G401 (cell line): ENCODE measurements at regions not wholly inside any gene's neighbourhood (a gene's known extent, or its start where the extent isn't known, plus 50 kb on each side); places are given as distances from the start of the nearest gene placed in this dataset.

Experiments
- DNase-seq: peaks from one replicate; pipeline ENCODE4 v3.0.0-alpha.2; 2015; ENCODE audit warnings: low spot score
- in situ Hi-C: cut with HindIII; loops from 2 replicates; pipeline ENCODE4 v1.10.0; 2016; ENCODE audit warnings: low sequenced_read_pairs, mixed read lengths

DNA sequence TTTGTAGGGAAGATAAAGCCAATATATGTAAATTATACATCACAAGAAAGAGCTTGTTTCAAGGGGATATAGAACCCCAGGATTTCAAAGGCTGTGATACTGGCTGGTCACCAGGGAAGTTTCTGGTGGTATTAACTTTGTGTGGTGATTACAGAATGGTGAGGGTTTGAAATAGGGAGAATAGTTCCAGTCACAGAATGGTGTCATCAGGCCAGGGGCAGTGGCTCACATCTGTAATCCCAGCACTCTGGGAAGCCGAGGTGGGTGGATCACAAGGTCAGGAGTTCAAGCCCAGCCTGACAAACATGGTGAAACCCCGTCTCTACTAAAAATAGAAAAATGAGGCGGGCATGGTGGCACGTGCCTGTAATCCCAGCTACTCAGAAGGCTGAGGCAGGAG is 183.8 kb upstream of the XYLT1 start:
- in situ Hi-C loops: no loop called here
- no peak for DNase-seq

DNA sequence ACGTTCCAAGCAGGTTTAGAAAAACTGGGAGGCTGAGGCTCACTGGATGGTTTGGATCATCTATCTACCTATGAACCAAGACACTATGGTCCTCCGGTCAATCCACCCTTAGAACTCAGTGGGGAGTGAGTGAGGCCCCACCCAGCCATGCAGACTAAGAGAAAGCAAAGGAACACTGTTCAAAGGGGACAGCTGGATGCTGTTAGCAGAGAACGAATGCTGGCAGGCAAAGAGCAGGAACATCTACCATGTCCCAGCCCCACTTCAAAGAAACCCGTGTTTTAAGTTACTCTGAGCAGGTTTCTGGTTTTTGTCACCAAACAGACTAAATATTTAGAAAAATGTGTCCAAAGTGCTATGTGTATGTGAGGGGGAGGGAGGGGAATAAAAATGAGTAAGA is 183.4 kb upstream of the XYLT1 start:
- DNase-seq: no peak
- in situ Hi-C loops: no loop called here

DNA sequence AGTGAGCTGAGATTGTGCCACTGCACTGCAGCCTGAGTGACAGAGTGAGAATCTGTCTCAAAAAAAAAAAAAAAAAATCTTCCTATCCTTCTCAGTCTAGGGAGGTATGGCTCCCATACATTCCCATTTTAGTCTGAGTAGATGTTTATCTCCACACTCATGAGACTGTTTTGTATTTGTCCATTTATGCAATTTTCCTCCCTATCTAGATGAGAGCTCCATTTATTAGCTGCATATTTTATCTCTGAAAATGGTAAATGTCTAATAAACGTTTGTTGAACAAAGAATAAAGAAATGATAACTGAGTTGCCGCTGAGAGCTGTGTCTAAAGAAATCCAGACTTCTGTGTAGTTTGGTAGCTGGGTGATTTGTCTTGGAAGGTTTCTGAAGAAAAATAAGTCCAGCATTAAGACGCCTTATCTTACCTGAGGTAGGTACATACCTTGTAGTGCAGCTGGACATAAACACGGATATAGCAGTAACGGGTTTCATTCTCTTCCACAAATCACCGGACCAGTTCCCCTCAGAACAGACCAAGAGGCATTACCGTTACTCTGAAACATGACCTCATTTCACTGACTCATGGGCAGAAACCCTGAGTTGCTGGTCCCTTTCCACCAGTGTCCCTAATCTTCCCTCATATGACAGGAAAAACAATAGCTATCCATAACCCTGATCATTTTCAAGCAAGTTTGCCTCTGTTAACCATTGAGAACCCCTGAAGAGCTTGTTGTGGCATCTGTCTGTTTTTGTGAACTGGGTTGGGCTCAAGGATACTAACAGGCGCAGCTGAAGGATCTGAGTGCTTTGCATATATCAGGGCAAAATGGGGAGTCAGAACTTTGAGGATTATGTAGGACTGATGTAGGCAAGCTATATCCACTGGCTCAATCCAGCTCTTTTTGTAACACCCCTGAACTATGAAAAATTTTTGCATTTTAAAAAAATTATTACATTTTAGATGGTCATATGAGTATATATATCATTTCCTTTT is 177.4 kb upstream of the XYLT1 start:
- in situ Hi-C loops: no loop called here
- DNase-seq: no peak

GRCh38 chr16:17643935-17644334 is 173.2 kb upstream of the XYLT1 start:
- in situ Hi-C loops: no loop called here

GRCh38 chr16:17641990-17642389 is 171.2 kb upstream of the XYLT1 start:
- in situ Hi-C loops: no loop called here
- no peak for DNase-seq

More at GRCh38 chr16:17643935-17644334, 173.2 kb upstream of the XYLT1 start:
- no peak for DNase-seq

DNA sequence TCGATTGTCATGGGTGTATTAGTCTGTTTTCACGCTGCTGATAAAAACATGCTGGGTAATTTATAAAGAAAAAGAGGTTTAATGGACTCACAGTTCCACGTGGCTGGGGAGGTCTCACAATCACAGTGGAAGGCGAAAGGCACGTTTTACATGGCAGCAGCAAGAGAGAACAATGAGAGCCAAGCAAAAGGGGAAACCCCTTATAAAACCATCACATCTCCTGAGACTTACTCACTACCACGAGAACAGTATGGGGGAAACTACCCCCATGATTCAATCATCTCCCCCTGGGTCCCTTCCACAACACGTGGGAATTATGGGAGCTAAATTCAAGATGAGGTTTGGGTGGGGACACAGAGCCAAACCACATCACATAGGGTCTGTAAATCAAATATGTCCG is 167.4 kb upstream of the XYLT1 start:
- no peak for DNase-seq

DNA sequence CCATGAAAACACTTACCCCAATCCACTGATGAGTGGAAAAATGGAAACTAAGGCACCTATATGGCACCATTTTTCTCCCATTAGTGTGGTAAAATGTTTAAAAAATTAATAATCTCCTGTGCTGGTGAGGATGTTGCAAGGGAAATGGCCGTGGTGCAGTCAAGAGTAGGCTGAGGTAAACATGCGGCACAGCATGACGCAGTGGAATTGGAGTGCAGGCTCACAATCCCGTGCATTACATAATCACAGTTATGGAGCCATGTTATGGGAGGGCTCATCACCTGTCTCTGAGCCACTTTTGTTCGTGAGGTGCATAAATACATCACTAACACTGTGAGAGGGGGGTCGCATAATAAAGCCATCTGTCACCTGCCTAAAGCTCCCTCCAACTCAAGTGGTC is 164.4 kb upstream of the XYLT1 start:
- in situ Hi-C loops: no loop called here
- DNase-seq: no peak

More for the DNA sequence above, 167.4 kb upstream of the XYLT1 start:
- in situ Hi-C loops: no loop called here

GRCh38 chr16:17633181-17633951 is 162.6 kb upstream of the XYLT1 start:
- DNase-seq: no peak
- in situ Hi-C loops: no loop called here

DNA sequence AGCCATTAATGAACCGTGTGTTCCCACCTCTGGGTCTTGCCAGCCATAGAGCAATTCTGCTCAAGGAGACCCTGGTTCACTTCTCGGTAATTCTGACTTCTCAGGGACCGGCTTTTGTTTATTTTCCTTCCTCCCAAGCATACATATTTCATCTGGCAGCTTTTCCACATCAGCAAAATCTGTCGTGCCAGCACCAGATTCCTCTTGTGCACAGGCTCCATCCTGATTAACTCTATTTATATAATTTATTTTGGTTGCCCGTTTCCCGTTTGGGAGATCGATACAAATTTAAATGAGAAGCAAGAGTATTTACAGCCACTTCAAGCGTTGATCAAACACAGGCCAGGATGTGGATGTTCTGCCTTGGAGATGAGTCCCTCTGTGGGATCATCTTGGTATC is 161.9 kb upstream of the XYLT1 start:
- DNase-seq: no peak
- in situ Hi-C loops: no loop called here

DNA sequence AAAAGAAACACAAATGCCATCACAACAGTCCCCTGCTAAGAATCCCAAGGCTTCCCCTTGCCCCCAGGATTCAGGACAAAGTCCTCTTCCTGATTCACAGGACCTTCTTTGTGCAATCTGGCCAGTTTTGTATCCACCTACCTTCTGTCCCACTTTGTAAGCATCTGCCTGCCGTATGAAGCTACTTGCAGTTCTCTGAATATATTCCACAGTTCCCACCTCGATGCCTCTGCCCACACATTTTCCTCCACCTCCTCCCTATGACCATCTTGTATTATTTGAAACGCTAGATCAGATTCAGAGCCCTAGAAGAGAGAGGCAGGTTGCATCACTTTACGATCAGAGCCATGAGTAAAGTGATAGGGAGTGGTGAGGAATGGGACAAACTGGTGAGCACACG is 159.2 kb upstream of the XYLT1 start:
- in situ Hi-C loops: no loop called here

GRCh38 chr16:17628983-17629382 is 158.2 kb upstream of the XYLT1 start:
- in situ Hi-C loops: no loop called here
- DNase-seq: no peak

More for the DNA sequence above, 159.2 kb upstream of the XYLT1 start:
- no peak for DNase-seq

GRCh38 chr16:17622366-17622765 is 151.6 kb upstream of the XYLT1 start:
- no peak for DNase-seq
- in situ Hi-C loops: no loop called here

DNA sequence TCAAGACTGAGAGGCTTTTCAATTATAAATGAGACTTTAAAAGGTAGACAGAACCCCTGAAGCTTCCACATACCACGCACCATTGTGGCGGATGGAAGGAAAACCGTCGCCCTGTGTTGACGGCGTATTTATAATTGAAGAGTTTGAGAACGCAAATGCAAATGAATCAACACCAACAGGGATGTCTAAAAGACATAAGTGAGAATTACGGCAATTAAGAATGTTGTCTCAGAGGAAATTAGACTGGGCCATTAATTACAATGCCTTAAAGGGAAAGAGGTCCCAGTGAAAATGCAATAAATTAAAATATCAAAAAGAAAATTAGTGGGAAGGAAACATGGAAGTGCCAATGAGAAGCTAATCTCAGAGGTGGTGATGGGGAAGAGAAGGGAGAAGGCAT is 148.5 kb upstream of the XYLT1 start:
- in situ Hi-C loops: no loop called here

DNA sequence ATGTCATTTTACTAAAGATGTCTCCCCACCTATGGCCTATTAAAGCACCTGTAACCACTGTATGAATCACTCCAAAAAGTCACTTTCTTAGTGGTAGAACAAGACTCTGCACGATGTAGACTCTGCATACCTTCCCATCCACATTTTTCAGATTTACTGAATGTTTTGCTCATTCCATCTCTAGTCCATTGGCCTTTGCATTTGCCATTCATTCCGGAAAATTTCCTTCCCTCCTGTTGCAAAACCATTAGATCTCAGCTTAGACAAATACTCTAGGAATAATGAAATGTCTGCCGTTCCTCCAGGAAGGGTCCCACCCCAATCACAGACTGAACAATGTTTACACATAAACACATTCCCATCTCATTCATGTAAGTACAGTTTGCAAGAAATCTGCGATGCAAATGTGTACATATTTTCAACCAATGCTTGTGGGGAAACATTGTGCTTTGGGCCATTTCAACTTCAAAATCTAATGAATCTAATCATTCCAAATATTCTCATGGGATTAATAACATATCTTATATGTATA is 146.3 kb upstream of the XYLT1 start:
- in situ Hi-C loops: no loop called here
- no peak for DNase-seq

More for the DNA sequence above, 148.5 kb upstream of the XYLT1 start:
- DNase-seq: no peak

DNA sequence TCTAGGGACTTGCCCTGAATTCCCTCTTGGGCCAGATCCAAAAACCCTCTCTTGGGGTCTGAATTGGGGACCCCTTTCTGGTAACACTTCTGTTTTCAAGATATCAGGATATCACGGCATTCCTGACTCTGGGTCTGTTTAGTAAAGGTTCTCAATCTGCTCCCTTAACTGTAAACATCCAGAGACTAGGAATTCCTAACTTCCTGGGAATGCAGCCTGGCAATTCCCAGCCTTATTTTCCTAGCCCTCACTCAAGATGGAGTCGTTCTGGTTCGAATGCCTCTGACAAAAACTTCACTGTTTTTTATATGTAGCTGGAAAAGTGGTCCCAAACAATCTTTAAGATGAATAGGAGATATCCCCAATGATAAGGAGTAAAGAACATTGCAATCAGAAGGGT is 141.6 kb upstream of the XYLT1 start:
- in situ Hi-C loops: no loop called here
- no peak for DNase-seq

- no peak for DNase-seq
- in situ Hi-C loops: no loop called here
Measured at GRCh38 chr16:17607609-17608008, 136.8 kb upstream of the XYLT1 start.

- in situ Hi-C loops: no loop called here
- no peak for DNase-seq
Measured at GRCh38 chr16:17607075-17607509, 136.3 kb upstream of the XYLT1 start.

DNA sequence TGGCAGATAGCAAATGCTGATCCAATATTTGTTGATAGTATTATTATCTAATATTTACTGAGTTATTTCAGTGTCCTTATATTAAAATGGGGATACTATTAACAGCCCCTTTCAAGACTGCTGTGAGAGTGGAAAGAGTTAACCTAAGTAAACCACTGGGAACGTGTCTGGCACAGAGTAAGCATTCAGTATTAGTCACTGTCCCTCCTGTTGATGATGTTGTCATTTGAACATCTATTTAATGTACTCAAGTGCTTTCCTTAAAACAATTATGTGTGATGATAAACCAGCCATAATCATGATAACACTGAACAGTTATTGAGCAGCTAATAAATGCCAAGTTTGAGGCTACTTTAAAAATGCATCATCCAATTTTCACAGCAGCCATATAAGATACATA is 135.7 kb upstream of the XYLT1 start:
- in situ Hi-C loops: no loop called here
- DNase-seq: no peak

- in situ Hi-C loops: no loop called here
- DNase-seq: no peak
Measured at GRCh38 chr16:17605784-17606183, 135.0 kb upstream of the XYLT1 start.

DNA sequence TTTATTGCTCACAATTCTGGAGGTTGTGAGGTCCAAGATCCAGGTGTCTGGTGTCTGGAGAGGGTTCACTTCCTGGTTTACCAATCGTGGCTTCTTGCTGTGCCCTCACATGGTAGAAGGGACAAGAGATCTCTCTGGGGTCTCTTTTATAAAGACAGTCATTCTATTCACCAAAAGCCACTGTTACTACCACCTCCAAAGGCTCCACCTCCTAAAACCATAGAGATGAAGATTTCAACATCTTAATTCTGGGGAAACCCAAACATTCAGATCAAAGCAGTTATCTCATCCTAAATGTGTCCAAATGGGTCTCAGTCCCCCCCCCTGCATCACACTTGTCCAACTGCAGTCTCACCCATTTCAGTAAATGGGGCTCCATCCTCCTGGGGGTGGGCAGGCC is 132.9 kb upstream of the XYLT1 start:
- no peak for DNase-seq
- in situ Hi-C loops: no loop called here
